SK-MEL-5 (cell line): ENCODE measurements at regions not wholly inside any gene's neighbourhood (a gene's known extent, or its start where the extent isn't known, plus 50 kb on each side); places are given as distances from the start of the nearest gene placed in this dataset.
A peak's percentile ranks its signal among the peaks of the same experiment; 100 is the strongest.
"Not testable (repeated sequence)": the region's sequence is repeated elsewhere in the genome, so short reads cannot be mapped to it uniquely, and the experiment has no call there.

Source experiments
- DNase-seq: peaks from one replicate; pipeline ENCODE4 v3.0.0-alpha.2; 2016; ENCODE audit warnings: low read depth, low spot score
- in situ Hi-C: cut with HindIII; loops from 2 replicates; pipeline ENCODE4 v1.10.0; 2016; ENCODE audit warnings: low sequenced_read_pairs, high pct_unique_total_duplicates, low pct_unique_long_range_greater_than_20kb

GRCh38 chr2:228535396-228535795 is 353.9 kb upstream of the SPHKAP start:
- in situ Hi-C loops: no loop called here
- peak; percentile 12 for DNase-seq

- no peak for DNase-seq
- in situ Hi-C loops: no loop called here
These were observed 351.7 kb upstream of the SPHKAP start for GRCh38 chr2:228533156-228533555.

- no peak for DNase-seq
- in situ Hi-C loops: no loop called here
These were observed 350.7 kb upstream of the SPHKAP start for GRCh38 chr2:228532233-228532632.

GRCh38 chr2:228527197-228527881 is 345.9 kb upstream of the SPHKAP start:
- in situ Hi-C loops: no loop called here
- DNase-seq: no peak

GRCh38 chr2:228526687-228527086 is 345.2 kb upstream of the SPHKAP start:
- no peak for DNase-seq
- in situ Hi-C loops: no loop called here

- in situ Hi-C loops: no loop called here
- DNase-seq: no peak
These were observed 341.5 kb upstream of the SPHKAP start for GRCh38 chr2:228522977-228523376.

- in situ Hi-C loops: no loop called here
- DNase-seq: no peak
These were observed 340.8 kb upstream of the SPHKAP start for GRCh38 chr2:228522276-228522675.

GRCh38 chr2:228519561-228519960 is 338.1 kb upstream of the SPHKAP start:
- no peak for DNase-seq
- in situ Hi-C loops: no loop called here

- no peak for DNase-seq
- in situ Hi-C loops: no loop called here
These were observed 334.5 kb upstream of the SPHKAP start for GRCh38 chr2:228516019-228516418.

- DNase-seq, in situ Hi-C loops: not testable (repeated sequence)
These were observed 332.0 kb upstream of the SPHKAP start for GRCh38 chr2:228513480-228513879.

- no peak for DNase-seq
- in situ Hi-C loops: no loop called here
These were observed 327.5 kb upstream of the SPHKAP start for GRCh38 chr2:228509021-228509420.

GRCh38 chr2:228507870-228508269 is 326.4 kb upstream of the SPHKAP start:
- DNase-seq: no peak
- in situ Hi-C loops: no loop called here

- in situ Hi-C loops: no loop called here
These were observed 325.8 kb upstream of the SPHKAP start for GRCh38 chr2:228507231-228507824.

GRCh38 chr2:228503731-228504130 is 322.2 kb upstream of the SPHKAP start:
- in situ Hi-C loops: no loop called here
- DNase-seq: no peak

More at GRCh38 chr2:228507231-228507824, 325.8 kb upstream of the SPHKAP start:
- no peak for DNase-seq

- DNase-seq: no peak
- in situ Hi-C loops: no loop called here
These were observed 312.4 kb upstream of the SPHKAP start for GRCh38 chr2:228493852-228494251.

GRCh38 chr2:228479014-228479413 is 297.5 kb upstream of the SPHKAP start:
- in situ Hi-C loops: no loop called here
- DNase-seq: no peak

- in situ Hi-C loops: no loop called here
- DNase-seq: no peak
These were observed 293.0 kb upstream of the SPHKAP start for GRCh38 chr2:228474466-228474865.

GRCh38 chr2:228469721-228470120 is 288.2 kb upstream of the SPHKAP start:
- DNase-seq: no peak
- in situ Hi-C loops: no loop called here

- in situ Hi-C loops: no loop called here
- no peak for DNase-seq
These were observed 285.4 kb upstream of the SPHKAP start for GRCh38 chr2:228466851-228467250.
